HL-60 (cell line): ENCODE measurements at regions not wholly inside any gene's neighbourhood (a gene's known extent, or its start where the extent isn't known, plus 50 kb on each side); places are given as distances from the start of the nearest gene placed in this dataset.

Experiments used
- CTCF ChIP-seq: IDR thresholded peaks from one replicate; pipeline ENCODE4 v1.5.1; 2011; ENCODE audit warnings: low read length, control low read depth, inconsistent platforms; ENCODE audit not compliant: insufficient read depth
- POLR2AphosphoS5 ChIP-seq: IDR thresholded peaks from 2 replicates; pipeline ENCODE4 v1.6.1; 2012; ENCODE audit warnings: low read depth
- REST ChIP-seq: IDR thresholded peaks from 2 replicates; pipeline ENCODE4 v1.6.1; 2012; ENCODE audit warnings: low read depth; ENCODE audit not compliant: insufficient replicate concordance
- SPI1 ChIP-seq: IDR thresholded peaks from 2 replicates; pipeline ENCODE4 v1.6.1; 2012; ENCODE audit warnings: low read depth, mild to moderate bottlenecking, borderline replicate concordance

GRCh38 chr2:150267651-150268415 lies 219.6 kb downstream of the RND3 start:
- TF ChIP-seq SPI1, result no peak
- TF ChIP-seq POLR2AphosphoS5, result no peak
- no peak for TF ChIP-seq CTCF
- no peak for TF ChIP-seq REST
